CD8-positive, alpha-beta memory T cell (primary cell): ENCODE measurements at regions not wholly inside any gene's neighbourhood (a gene's known extent, or its start where the extent isn't known, plus 50 kb on each side); places are given as distances from the start of the nearest gene placed in this dataset.

ENCODE experiments used
- CTCF ChIA-PET: fragments of 350-600 bp; sonication (Branson Sonifier 250); formaldehyde crosslinking; loops from one replicate; lab custom pipeline; 2021; ENCODE audit warnings: antibody characterized with exemption; lab: Charles Lee
- POLR2A ChIA-PET: fragments of 350-600 bp; sonication (Branson Sonifier 250); formaldehyde crosslinking; loops from one replicate; lab custom pipeline; 2021; ENCODE audit warnings: antibody characterized with exemption; lab: Charles Lee
- DNase-seq, 5 donors: peaks; one replicate each; pipeline versions ENCODE4 v3.0.0 to v3.0.0-alpha.2; 2020 to 2022; ENCODE audit warnings: mixed read lengths in 1 of 5
- H3K27ac ChIP-seq: one replicate; pipeline ENCODE4 v1.7.0; 2013; ENCODE audit warnings: low read depth, mild to moderate bottlenecking, low read length, moderate library complexity
- H3K27me3 ChIP-seq: 2 replicates; pipeline ENCODE4 v1.7.0; 2013; ENCODE audit warnings: low read length, mild to moderate bottlenecking; ENCODE audit not compliant: insufficient read depth, poor library complexity, severe bottlenecking
- H3K36me3 ChIP-seq: 2 replicates; pipeline ENCODE4 v1.7.0; 2013; ENCODE audit warnings: mild to moderate bottlenecking, low read length, moderate library complexity; ENCODE audit not compliant: insufficient read depth
- H3K4me1 ChIP-seq: 2 replicates; pipeline ENCODE4 v1.7.0; 2013; ENCODE audit warnings: mild to moderate bottlenecking, low read length, moderate library complexity; ENCODE audit not compliant: insufficient read depth
- H3K4me3 ChIP-seq: 2 replicates; pipeline ENCODE4 v1.7.0; 2013; ENCODE audit warnings: mild to moderate bottlenecking, low read length
- H3K9me3 ChIP-seq: 2 replicates; pipeline ENCODE4 v1.7.0; 2013; ENCODE audit warnings: mild to moderate bottlenecking, low read length
- H3K27ac Mint-ChIP-seq, 8 donors: one replicate each; pipeline ENCODE4 v1.8.0; 2020 to 2021; ENCODE audit warnings: mixed read lengths in 8 of 8, mild to moderate bottlenecking in 6 of 8, inconsistent platforms in 3 of 8, moderate library complexity in 3 of 8
- H3K27me3 Mint-ChIP-seq, 2 donors: one replicate each; pipeline ENCODE4 v1.8.0; 2020 to 2021; ENCODE audit warnings: mixed read lengths in 2 of 2, mild to moderate bottlenecking in 1 of 2, moderate library complexity in 1 of 2
- H3K36me3 Mint-ChIP-seq, 3 donors: one replicate each; pipeline ENCODE4 v1.8.0; 2020 to 2021; ENCODE audit warnings: mixed read lengths in 3 of 3, inconsistent platforms in 1 of 3, mild to moderate bottlenecking in 1 of 3
- H3K4me1 Mint-ChIP-seq, 3 donors: one replicate each; pipeline ENCODE4 v1.8.0; 2020 to 2021; ENCODE audit warnings: mixed read lengths in 3 of 3, inconsistent platforms in 1 of 3, mild to moderate bottlenecking in 1 of 3
- H3K4me3 Mint-ChIP-seq, 7 donors: one replicate each; pipeline ENCODE4 v1.8.0; 2020 to 2021; ENCODE audit warnings: mixed read lengths in 7 of 7, mild to moderate bottlenecking in 6 of 7, moderate library complexity in 4 of 7, inconsistent platforms in 2 of 7
- H3K9me3 Mint-ChIP-seq, 5 donors: one replicate each; pipeline ENCODE4 v1.8.0; 2020 to 2022; ENCODE audit warnings: mixed read lengths in 5 of 5, mild to moderate bottlenecking in 3 of 5, moderate library complexity in 2 of 5, inconsistent platforms in 1 of 5

GRCh38 chr5:125202871-125203438 lies 456.5 kb upstream of the ZNF608 start:
- no peak for DNase-seq
- Mint-ChIP-seq H3K9me3 (peaks cover 0 to 7% (median 1%) of the 10 kb centered on the region in 5 donors), H3K36me3 (no peaks in the 10 kb centered on the region), H3K27me3 (no peaks in the 10 kb centered on the region), H3K4me3 (no peak overlapping the region), H3K27ac (no peak overlapping the region), H3K4me1 (no peaks in the 10 kb centered on the region)
- ChIA-PET POLR2A (no interaction called here), CTCF (interaction anchor here (0.6 kb wide), 1 partner anchor 20 kb away, joined by 3 read pairs; no protein-coding TSS in a partner anchor)
- H3K4me3 ChIP-seq = no peak overlapping the region
- no peaks in the 10 kb centered on the region for H3K4me1 ChIP-seq
- no peaks in the 10 kb centered on the region for H3K36me3 ChIP-seq
- H3K27me3 ChIP-seq = no peaks in the 10 kb centered on the region
- H3K9me3 ChIP-seq = no peaks in the 10 kb centered on the region
- H3K27ac ChIP-seq = no peak overlapping the region

- Histone ChIP-seq H3K4me1 (no peaks in the 10 kb centered on the region), H3K36me3 (no peaks in the 10 kb centered on the region), H3K9me3 (no peaks in the 10 kb centered on the region), H3K27ac (no peak overlapping the region), H3K4me3 (no peak overlapping the region), H3K27me3 (no peaks in the 10 kb centered on the region)
- POLR2A ChIA-PET = no interaction called here
- no peak overlapping the region for H3K4me3 Mint-ChIP-seq
- peaks cover 0 to 7% (median 2%) of the 10 kb centered on the region in 5 donors for H3K9me3 Mint-ChIP-seq
- H3K27me3 Mint-ChIP-seq = no peaks in the 10 kb centered on the region
- CTCF ChIA-PET = no interaction called here
- H3K27ac Mint-ChIP-seq = no peak overlapping the region
- DNase-seq = no peak
- H3K36me3 Mint-ChIP-seq = no peaks in the 10 kb centered on the region
- no peaks in the 10 kb centered on the region for H3K4me1 Mint-ChIP-seq
Observed at GRCh38 chr5:125203912-125204311, 457.5 kb upstream of the ZNF608 start.

- ChIA-PET POLR2A (no interaction called here), CTCF (no interaction called here)
- Histone ChIP-seq H3K27me3 (no peaks in the 10 kb centered on the region), H3K4me1 (no peaks in the 10 kb centered on the region), H3K9me3 (no peaks in the 10 kb centered on the region), H3K27ac (no peak overlapping the region), H3K4me3 (no peak overlapping the region), H3K36me3 (no peaks in the 10 kb centered on the region)
- no peak overlapping the region for H3K4me3 Mint-ChIP-seq
- peak overlapping the region in 2 of 8 donors; percentile 58 to 77 for H3K27ac Mint-ChIP-seq
- no peaks in the 10 kb centered on the region for H3K36me3 Mint-ChIP-seq
- no peaks in the 10 kb centered on the region for H3K4me1 Mint-ChIP-seq
- DNase-seq = no peak
- H3K27me3 Mint-ChIP-seq = no peaks in the 10 kb centered on the region
- H3K9me3 Mint-ChIP-seq = peaks cover 0 to 7% (median 2%) of the 10 kb centered on the region in 5 donors
Observed at GRCh38 chr5:125205601-125206225, 459.3 kb upstream of the ZNF608 start.

GRCh38 chr5:125207856-125208255 lies 461.4 kb upstream of the ZNF608 start:
- H3K27me3 ChIP-seq = no peaks in the 10 kb centered on the region
- POLR2A ChIA-PET = no interaction called here
- no peaks in the 10 kb centered on the region for H3K36me3 ChIP-seq
- DNase-seq = no peak
- no peak overlapping the region for H3K4me3 ChIP-seq
- no peaks in the 10 kb centered on the region for H3K9me3 ChIP-seq
- CTCF ChIA-PET = no interaction called here
- no peak overlapping the region for H3K27ac ChIP-seq
- peaks cover 0 to 7% (median 2%) of the 10 kb centered on the region in 5 donors for H3K9me3 Mint-ChIP-seq
- H3K4me1 ChIP-seq = no peaks in the 10 kb centered on the region
- no peaks in the 10 kb centered on the region for H3K27me3 Mint-ChIP-seq
- H3K36me3 Mint-ChIP-seq = no peaks in the 10 kb centered on the region
- H3K4me3 Mint-ChIP-seq = no peak overlapping the region
- H3K27ac Mint-ChIP-seq = no peak overlapping the region
- H3K4me1 Mint-ChIP-seq = no peaks in the 10 kb centered on the region

GRCh38 chr5:125209650-125210049 lies 463.2 kb upstream of the ZNF608 start:
- no peaks in the 10 kb centered on the region for H3K4me1 Mint-ChIP-seq
- no peaks in the 10 kb centered on the region for H3K36me3 Mint-ChIP-seq
- ChIA-PET CTCF (no interaction called here), POLR2A (no interaction called here)
- no peaks in the 10 kb centered on the region for H3K27me3 Mint-ChIP-seq
- H3K4me1 ChIP-seq = no peaks in the 10 kb centered on the region
- no peaks in the 10 kb centered on the region for H3K27me3 ChIP-seq
- no peak overlapping the region for H3K27ac Mint-ChIP-seq
- H3K9me3 Mint-ChIP-seq = peaks cover 0 to 7% (median 3%) of the 10 kb centered on the region in 5 donors
- H3K4me3 ChIP-seq = no peak overlapping the region
- no peaks in the 10 kb centered on the region for H3K9me3 ChIP-seq
- H3K27ac ChIP-seq = no peak overlapping the region
- no peak for DNase-seq
- no peak overlapping the region for H3K4me3 Mint-ChIP-seq
- H3K36me3 ChIP-seq = no peaks in the 10 kb centered on the region

- Mint-ChIP-seq H3K4me3 (no peak overlapping the region), H3K27me3 (no peaks in the 10 kb centered on the region), H3K4me1 (no peaks in the 10 kb centered on the region)
Observed at GRCh38 chr5:125210242-125210947, 464.0 kb upstream of the ZNF608 start.

GRCh38 chr5:125214080-125214479 lies 467.6 kb upstream of the ZNF608 start:
- Histone ChIP-seq H3K4me3 (no peak overlapping the region), H3K4me1 (no peaks in the 10 kb centered on the region), H3K9me3 (no peaks in the 10 kb centered on the region), H3K27ac (no peak overlapping the region), H3K27me3 (no peaks in the 10 kb centered on the region), H3K36me3 (no peaks in the 10 kb centered on the region)
- H3K27ac Mint-ChIP-seq = no peak overlapping the region
- DNase-seq = no peak
- H3K36me3 Mint-ChIP-seq = no peaks in the 10 kb centered on the region
- H3K27me3 Mint-ChIP-seq = no peaks in the 10 kb centered on the region
- H3K9me3 Mint-ChIP-seq = peaks cover 0 to 16% (median 5%) of the 10 kb centered on the region in 5 donors
- H3K4me1 Mint-ChIP-seq = no peaks in the 10 kb centered on the region
- no peak overlapping the region for H3K4me3 Mint-ChIP-seq
- ChIA-PET CTCF (no interaction called here), POLR2A (no interaction called here)

More at GRCh38 chr5:125210242-125210947, 464.0 kb upstream of the ZNF608 start:
- Histone ChIP-seq H3K36me3 (no peaks in the 10 kb centered on the region), H3K9me3 (no peaks in the 10 kb centered on the region), H3K4me1 (no peaks in the 10 kb centered on the region), H3K27ac (no peak overlapping the region), H3K27me3 (no peaks in the 10 kb centered on the region), H3K4me3 (no peak overlapping the region)
- Mint-ChIP-seq H3K9me3 (peaks cover 0 to 7% (median 3%) of the 10 kb centered on the region in 5 donors), H3K27ac (no peak overlapping the region), H3K36me3 (no peaks in the 10 kb centered on the region)
- ChIA-PET POLR2A (no interaction called here), CTCF (no interaction called here)
- no peak for DNase-seq

- Mint-ChIP-seq H3K27ac (no peak overlapping the region), H3K27me3 (no peaks in the 10 kb centered on the region), H3K9me3 (peaks cover 0 to 21% (median 5%) of the 10 kb centered on the region in 5 donors), H3K4me1 (no peaks in the 10 kb centered on the region), H3K4me3 (no peak overlapping the region), H3K36me3 (no peaks in the 10 kb centered on the region)
- Histone ChIP-seq H3K4me3 (no peak overlapping the region), H3K9me3 (no peaks in the 10 kb centered on the region), H3K36me3 (no peaks in the 10 kb centered on the region), H3K27ac (no peak overlapping the region), H3K4me1 (no peaks in the 10 kb centered on the region), H3K27me3 (no peaks in the 10 kb centered on the region)
- CTCF ChIA-PET = no interaction called here
- POLR2A ChIA-PET = no interaction called here
- no peak for DNase-seq
Observed at GRCh38 chr5:125215593-125215992, 469.2 kb upstream of the ZNF608 start.
